ENCODE measurements at regions not wholly inside any gene's neighbourhood (a gene's known extent, or its start where the extent isn't known, plus 50 kb on each side); places are given as distances from the start of the nearest gene placed in this dataset.

- TF ChIP-seq CHD7 (IDR thresholded peaks at IDR 0.05; ENCODE audit: insufficient replicate concordance, low read length) (no peak), CHD1 (IDR thresholded peaks at IDR 0.05; ENCODE audit: low read depth, low read length) (no peak), RAD21 (IDR thresholded peaks at IDR 0.05 in 1 of 2, conservative IDR thresholded peaks at IDR 0.05 in 1 of 2; ENCODE audit: low read depth in 2 of 2, low read length in 2 of 2) (no peak), POU5F1 (IDR thresholded peaks at IDR 0.05; ENCODE audit: low read depth, low read length) (no peak), NRF1 (IDR thresholded peaks at IDR 0.05; ENCODE audit: low read depth, low read length) (no peak), BRCA1 (IDR thresholded peaks at IDR 0.05; ENCODE audit: low read depth, low read length) (no peak), TAF7 (optimal IDR thresholded peaks at IDR 0.05; ENCODE audit: borderline replicate concordance, low read depth, low read length) (no peak)
Observed at GRCh38 chr13:28564030-28564429, 69.1 kb upstream of the FLT1 start (continued).
